GM19025 (cell line): ENCODE measurements at regions not wholly inside any gene's neighbourhood (a gene's known extent, or its start where the extent isn't known, plus 50 kb on each side); places are given as distances from the start of the nearest gene placed in this dataset.

Experiments
- ATAC-seq: cut with Tn5 transposase; IDR thresholded peaks from one replicate; pipeline ENCODE4 v1.9.1; 2021; ENCODE audit warnings: mild to moderate bottlenecking, low read depth, moderate library complexity; ENCODE audit not compliant: unreplicated experiment

DNA sequence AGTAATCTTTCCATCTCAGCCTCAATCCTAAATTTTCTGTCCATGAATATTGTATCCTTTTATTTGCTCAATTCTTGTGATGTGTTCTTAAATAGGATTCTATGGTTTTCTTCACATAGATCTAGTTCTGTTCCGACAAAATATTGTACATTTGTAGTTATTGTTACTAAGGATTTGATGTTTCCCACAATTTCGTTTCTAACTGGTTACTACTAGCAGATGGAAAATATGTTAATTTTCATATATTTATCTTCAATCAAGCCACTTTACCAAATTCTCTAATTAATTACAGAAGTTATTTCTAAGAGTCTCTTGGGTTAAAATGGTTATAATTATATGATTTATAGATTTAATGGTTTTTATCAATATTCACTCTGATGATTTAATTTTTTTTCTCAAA is 60.3 kb downstream of the SEC61B start:
- ATAC-seq, result no peak

DNA sequence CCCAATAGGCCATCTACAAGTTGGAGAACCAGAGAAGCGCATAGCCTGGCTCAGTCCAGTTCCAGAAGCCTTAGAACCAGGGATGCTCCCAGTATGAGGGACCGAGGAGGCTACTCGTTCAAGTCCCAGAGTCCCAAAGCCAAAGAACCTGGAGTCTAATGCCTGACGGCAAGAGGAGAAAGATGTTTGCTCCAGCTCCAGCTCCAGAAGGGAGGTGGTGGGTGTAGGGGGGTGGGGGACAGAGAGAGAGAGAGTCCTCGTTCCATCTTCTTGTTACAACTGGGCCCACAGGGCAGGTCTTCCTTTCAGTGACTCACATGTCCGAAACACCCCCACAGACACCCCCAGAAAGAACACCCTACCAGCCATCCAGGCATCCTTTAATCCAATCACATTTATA is 63.9 kb downstream of the SEC61B start:
- ATAC-seq, result no peak

DNA sequence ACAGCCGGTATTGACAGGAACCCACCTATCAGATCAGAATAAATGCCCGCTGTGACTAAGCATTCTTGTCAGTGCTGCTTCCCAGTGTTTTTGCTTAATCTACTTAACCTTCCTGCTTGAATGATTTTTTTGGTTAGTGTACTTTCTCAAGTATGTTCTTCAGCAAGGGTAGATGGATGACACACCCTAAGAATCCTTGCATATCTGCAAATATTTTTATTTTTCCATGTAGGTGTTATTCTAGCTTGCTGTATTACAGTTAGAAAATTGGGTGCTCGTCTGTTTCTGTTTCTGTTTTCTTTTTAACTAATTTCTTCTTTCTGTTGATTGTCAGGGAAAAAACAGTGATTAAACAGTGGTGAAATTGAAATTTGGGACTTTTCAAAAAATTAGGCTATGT is 64.5 kb downstream of the SEC61B start:
- no peak for ATAC-seq

DNA sequence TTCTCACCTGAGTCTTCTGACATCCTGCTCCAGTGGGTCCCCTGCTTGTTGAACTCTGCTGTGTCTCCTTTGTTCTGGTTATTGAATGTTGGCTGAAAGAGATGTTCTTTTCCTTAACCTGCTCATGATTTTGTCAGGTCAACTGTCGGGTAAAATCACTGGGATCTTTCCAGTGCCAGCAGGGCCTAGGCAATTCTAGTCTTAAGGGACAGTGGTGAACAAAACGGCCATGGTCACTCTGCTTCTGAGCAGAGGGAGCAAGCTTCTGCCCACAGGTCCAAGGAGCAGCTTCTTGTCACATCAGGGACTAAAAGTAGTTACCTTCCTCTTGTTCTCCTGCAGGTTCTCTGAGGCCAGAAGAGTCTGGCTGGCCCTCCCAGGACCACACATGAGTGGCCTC is 65.6 kb downstream of the SEC61B start:
- no peak for ATAC-seq

DNA sequence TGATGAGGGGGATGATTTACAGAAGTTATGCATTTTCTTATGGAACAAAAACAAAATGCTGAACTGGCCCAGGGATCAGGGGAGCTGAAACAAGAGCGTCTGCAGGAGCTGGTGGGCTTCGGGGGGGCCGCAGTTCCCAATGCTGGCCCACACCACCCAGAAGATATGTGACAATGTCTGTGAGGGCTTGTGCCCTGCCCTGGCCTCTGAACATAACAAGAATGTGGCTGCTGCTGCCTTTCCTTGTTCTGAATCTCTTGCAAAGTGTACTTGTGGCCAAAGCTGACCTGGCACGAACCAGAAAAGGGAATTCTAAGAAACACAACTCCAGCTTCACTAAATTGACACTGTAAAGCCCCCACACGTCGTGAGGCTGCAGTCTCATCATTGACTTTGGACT is 66.7 kb downstream of the SEC61B start:
- ATAC-seq, result no peak

DNA sequence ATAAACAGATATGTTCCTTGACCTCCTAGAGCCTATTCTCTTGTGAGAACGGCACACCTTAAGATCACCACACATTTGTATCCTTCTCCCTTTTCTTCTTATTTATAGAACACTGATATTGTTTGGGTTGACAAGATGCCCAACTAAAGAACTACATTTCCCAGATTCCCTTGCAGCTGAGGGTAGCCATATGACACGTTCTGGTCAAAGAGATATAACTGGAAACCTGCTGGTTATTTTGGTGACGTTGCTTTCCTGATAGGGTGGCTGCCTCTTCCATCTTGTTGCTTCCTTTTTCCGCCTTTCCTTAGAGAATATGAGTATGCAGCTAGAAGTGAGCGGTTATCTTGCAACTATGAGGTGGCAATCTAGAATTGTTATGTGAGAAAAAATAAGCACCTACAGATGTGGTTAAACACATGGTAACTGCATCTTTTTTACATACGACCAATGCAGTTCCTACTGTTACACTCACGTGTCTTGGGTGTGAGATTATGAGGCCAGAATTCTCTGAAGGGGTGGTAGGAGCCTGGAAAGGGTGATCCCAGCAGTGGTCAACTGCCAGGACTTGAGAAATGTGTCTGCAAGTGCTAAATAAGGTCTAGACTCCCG is 72.9 kb downstream of the SEC61B start:
- no peak for ATAC-seq

DNA sequence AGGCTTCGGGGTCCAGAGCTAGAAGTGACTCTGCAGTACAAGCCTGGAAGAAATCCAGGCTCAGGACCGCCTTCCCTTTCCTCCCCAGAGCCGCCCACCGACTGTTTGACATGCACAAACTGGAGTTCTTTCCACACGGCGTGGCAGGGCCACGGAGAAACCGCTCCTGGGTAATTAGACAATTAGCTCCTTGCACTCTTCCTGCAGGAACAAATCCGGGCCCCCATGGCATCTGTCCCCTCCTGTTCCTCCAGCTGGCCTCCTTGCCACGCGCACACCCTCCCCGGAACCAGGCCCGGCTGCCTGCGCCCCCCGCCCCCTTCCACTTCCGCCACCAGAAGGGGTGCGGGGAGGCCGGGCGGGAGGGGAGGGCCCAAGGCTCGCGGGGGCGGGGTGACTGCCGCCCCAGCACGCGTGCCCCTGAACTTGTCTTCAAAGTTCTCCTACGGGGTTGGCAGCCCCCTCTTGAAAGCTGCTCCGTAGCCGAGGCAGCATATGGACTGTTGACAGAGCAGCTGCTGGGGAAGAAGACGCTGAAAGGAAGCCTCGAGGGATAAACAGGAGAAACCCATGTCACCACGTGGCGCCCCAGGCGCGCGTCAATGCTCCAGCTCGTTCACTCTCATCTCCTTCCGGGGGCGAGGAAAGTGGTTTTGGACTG is 74.3 kb downstream of the SEC61B start:
- ATAC-seq, result no peak

DNA sequence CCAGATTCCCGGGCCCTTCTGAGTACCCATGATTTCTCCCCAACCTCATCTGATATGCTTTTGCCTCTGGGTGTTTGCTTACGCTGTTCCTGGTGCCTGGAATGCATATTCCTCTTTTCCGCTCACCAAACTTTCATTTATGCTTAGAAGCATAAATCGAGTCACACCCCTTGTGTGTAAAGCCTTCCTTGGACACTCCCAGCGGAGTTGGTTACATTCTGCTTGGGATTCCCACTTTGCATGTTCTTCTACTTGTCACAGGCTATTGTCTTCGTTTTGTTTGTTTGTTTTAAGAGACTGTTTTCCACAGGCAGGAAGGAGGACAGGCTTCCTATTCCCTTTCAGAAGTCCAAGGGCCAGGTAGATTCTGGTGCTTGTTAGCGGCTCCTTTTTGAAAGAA is 76.5 kb downstream of the SEC61B start:
- ATAC-seq, result no peak

DNA sequence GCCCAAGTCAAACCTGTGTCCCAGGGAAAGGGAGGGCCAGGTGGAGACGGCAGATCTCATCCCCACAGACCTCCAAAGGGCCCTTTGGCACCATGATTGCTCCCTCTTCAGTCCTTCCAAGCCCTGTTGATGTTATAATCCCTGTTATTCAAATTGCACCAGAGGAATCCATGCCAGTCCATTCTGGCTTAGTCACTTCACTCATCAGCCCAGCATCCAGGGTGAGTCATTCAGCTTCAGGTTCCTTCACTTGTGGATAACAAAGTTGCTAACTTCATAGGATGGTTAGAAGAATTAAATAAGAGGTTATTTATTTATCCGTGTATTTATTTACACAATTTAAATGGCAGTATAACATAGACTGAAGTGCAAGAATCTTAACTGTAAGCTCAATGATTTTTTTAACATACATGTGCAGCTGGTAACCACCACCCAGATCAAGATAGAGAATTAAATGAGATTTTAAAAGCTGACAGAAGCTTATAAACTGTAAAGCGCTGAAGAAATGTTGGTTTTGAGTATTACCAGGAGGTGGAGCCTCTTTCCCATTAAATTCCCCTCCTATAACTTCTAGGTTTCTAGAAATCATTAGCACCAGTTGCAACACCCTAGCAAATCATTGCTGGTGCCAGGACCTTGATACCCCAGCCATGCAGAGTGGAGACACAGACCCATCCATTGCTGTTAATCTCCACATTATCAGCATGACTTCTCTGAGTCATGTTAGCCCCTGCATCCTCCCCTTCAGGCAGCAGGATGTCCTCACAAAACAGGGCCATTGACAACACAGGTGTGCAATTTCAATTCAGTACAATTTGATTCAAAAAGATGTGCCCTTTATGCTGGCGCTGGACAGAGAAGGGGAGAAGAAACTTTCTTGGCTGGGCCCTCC is 77.4 kb downstream of the SEC61B start:
- ATAC-seq, result no peak

DNA sequence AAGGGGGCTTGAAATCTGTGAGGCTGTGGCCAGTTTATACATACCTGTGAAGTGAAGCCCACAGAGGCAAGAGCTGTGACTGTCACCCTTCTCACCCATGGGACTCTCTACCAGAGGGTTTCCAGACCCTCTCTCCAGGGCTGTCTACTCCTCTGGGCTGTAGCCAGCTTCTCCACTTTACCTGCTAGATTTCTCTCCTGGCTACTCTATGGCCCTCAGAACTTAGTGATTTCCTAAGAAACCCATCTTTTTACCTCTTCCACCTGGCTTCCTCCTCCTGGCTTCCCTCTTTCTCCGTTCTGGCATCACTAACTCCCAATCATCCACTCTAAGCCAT is 78.0 kb downstream of the SEC61B start:
- ATAC-seq, result no peak

DNA sequence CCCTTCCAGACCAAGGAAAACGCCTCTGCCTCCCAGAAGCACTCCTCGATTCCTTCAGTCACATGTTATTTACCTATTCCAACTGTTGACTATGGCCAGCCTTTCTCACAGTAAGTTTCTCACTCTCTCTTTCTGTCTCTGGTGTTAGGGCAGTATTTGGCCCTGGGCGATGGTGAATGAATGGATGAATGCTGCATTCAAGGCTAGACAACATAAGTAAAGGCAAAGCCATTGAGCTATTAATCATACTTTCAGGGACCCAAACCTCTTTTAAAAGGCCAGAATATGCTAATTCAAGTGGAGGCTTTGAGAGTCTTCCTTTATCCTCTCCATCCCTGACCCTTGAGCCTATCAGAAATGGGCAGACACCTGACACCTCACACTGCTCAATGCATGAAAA is 78.5 kb downstream of the SEC61B start:
- ATAC-seq, result no peak

DNA sequence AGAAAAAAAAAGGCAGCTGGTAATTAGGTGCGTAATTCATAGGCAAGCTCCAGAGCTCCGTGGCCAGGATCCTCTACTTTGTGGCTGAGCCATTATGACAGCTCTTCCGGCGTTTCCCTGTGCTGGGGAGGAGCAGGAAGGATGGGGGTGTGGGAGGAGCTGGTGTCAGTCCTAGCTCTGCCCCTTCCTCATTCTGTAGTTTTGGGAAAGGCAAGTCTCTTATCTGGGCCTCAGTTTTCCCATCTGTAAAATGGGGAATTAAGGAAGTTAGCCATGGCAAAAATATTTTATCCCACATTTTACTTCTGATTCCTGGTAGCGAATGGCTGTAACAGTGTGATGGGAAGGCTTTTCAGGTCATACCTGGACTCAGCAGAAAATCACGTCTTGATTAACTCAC is 81.1 kb downstream of the SEC61B start:
- ATAC-seq, result no peak

DNA sequence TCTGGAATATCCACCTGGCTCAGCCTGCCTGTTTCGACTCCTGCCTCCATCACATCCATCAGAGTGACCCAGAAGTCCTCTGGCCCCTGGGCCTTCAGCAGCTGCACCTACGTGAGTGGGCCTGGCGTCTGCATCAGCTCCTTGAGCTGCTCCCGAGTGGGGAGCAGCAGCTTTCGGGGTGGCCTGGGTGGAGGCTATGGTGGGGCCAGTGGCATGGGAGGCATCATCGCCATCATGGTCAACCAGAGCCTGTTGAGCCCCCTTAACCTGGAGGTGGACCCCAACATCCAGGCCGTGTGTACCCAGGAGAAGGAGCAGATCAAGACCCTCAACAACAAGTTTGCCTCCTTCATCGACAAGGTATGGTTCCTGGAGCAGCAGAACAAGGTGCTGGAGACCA is 83.0 kb downstream of the SEC61B start:
- ATAC-seq, result no peak

DNA sequence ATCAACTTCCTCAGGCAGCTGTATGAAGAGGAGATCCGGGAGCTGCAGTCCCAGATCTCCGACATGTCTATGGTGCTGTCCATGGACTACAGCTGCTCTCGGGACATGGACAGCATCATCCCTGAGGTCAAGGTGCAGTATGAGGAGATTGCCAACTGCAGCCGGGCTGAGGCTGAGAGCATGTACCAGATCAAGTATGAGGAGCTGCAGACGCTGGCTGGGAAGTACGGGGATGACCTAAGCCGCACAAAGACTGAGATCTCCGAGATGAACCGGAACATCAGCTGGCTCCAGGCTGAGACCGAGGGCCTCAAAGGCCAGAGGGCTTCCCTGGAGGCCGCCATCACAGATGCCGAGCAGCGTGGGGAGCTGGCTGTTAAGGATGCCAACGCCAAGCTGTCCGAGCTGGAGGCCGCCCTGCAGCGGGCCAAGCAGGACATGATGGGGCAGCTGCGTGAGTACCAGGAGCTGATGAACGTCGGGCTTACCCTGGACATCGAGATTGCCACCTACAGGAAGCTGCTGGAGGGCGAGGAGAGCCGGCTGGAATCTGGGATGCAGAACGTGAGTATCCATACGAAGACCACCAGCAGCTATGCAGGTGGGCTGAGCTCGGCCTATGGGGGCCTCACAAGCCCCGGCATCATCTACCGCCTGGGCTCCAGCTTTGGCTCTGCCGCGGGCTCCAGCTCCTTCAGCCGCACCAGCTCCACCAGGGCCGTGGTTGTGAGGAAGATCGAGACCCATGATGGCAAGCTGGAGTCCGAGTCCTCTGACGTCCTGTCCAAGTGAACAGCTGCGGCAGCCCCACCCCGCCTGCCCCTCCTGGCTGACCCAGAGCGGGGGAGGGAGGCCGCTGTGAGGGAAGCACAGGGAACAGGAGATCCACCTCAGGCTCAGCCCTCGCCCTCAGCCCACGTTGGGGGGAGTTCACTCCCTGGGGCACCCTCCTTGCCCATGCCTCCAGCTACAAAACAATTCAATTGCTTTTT is 84.0 kb downstream of the SEC61B start:
- ATAC-seq, result no peak

DNA sequence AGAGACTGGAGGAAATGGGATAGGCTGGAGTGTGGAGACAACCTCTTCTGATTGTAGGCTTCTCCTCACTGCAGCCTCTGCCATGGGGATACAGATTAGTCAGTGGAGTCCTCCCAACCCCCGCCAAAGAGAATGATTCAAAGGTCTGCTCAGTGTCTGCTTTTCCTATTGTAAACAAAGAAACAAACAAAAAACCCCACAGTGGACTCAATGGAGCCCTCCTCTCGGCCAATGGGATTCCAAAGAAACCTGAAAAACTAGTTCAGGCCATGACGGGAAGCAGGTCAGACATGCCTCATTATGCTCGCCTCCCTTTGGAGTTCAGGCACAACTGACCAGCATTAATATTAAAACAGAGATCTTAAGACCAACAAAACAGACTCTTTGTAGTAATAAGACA is 85.8 kb downstream of the SEC61B start:
- ATAC-seq, result no peak

DNA sequence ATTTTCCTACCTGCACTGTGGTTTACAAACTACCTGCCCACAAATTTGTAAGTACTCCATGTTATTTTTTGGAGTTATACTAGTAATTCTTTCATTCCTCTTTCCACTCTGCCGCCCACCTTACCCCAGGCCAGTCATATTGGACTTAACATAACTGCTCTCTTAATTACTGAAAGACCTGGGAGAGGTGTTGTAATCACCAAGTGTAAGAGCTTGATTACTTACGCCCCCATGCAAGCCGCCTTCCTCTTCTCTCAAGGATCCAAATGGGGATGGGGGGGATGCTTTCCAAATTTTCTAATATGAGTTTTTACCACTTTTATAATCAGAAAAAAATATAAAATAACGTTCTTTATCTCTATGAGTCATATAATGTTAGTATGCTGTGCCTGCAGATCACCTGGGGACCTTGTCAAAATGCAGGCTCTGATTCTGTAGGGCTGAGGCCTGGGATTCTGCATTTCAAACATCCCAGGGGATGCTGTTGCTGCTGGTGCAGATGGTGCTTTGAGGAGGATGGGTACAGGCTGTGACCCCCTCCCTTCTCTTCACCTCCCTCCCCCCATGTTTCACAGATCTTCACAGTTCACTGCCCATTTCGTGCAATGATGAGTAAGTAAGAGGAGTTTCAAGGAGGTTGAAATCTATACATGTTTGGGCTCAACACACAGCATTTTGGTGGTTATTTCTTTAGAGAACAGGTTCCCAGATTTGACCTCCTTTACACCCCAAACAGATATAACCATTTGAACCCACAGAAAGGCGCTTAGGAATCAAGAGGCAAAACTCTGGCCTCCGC is 87.3 kb downstream of the SEC61B start:
- ATAC-seq, result no peak

DNA sequence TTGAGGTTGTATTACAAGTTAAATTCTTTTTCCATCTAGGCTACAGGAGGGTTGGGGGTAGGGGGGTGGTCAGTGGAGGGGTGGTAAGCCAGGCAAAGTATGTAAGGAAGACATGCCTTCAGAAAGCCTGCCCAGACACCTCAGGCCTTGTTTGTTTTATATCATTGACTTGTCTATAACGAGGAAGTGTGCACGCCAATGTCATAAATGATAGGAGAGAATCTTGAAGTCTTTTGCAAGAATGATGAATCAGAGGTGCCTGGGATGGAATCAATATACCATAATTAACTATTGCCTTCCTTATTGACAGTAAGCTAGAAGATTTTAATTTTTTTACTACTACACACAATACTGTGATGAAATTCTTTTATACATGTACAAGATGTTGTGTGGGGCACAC is 90.7 kb downstream of the SEC61B start:
- ATAC-seq, result no peak

DNA sequence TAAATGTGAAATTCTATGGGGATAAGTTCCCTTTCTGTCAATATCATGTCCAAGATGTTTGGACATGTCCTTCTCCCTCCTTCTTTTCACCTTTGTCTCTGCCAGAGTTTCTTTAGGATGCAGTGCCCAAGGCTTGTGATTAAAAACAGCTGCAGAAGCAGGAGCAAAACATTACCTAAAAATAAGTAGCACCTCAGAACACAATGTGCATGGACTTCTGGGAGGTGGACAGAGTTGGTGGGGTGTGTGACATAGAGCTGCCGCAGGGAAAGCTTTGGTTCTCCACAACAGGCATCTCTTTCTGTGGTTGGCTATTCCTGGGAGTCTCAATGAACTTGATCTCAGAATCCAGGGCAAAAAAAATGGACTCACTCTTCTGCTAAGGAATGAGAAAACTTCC is 97.0 kb downstream of the SEC61B start:
- ATAC-seq, result no peak

DNA sequence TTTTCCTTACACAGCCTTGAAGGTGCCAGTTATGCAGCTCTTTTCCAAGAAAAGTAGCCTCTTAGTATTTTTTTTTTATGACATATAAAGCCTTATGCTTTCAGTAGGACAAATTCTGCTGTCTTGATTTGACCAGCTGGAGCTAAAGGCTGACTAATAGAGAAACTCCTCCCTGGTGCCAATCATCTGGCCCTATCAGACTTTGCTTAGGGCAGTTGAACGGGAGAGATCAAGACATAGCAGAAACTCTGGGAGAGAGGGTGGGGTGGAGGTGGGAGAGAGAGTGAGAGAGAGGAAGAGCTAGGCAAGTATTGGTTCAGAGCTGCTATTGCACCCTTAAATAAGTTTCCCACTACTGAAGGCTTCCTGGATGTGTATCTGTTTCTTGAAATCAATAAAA is 100.2 kb downstream of the SEC61B start:
- ATAC-seq, result no peak
